Fibroblast of lung (primary cell): ENCODE measurements at regions not wholly inside any gene's neighbourhood (a gene's known extent, or its start where the extent isn't known, plus 50 kb on each side); places are given as distances from the start of the nearest gene placed in this dataset.

Experiments
- DNase-seq, 2 donors: peaks; one replicate each; pipeline versions ENCODE4 v3.0.0 to v3.0.0-alpha.2; 2010; ENCODE audit warnings: low read depth in 2 of 2
- H2AFZ ChIP-seq: 2 replicates; pipeline ENCODE4 v1.5.1; 2012; ENCODE audit warnings: low read length, control low read depth, inconsistent platforms
- H3K27ac ChIP-seq: 2 replicates; pipeline ENCODE4 v1.5.1; 2011; ENCODE audit warnings: low read length, control low read depth; ENCODE audit not compliant: insufficient read depth
- H3K27me3 ChIP-seq: 2 replicates; pipeline ENCODE4 v1.5.1; 2011; ENCODE audit warnings: mild to moderate bottlenecking, low read length; ENCODE audit not compliant: control insufficient read depth, insufficient read depth
- H3K36me3 ChIP-seq: 2 replicates; pipeline ENCODE4 v1.5.1; 2011; ENCODE audit warnings: low read length; ENCODE audit not compliant: control insufficient read depth, insufficient read depth
- H3K4me1 ChIP-seq: 2 replicates; pipeline ENCODE4 v1.5.1; 2011; ENCODE audit warnings: low read length; ENCODE audit not compliant: control insufficient read depth, insufficient read depth; ENCODE audit errors: extremely low read depth
- H3K4me2 ChIP-seq: 2 replicates; pipeline ENCODE4 v1.5.1; 2011; ENCODE audit warnings: low read length, control low read depth; ENCODE audit not compliant: insufficient read depth; ENCODE audit errors: extremely low read depth
- H3K4me3 ChIP-seq, 4 experiments: fragments of 200-600 bp in 1 of 4; sonication (generic) in 1 of 4; replicated peaks in 1 of 4; 2 replicates each; pipeline ENCODE4 v1.5.1; 2011 to 2016; ENCODE audit warnings: low read length in 4 of 4, low read depth in 3 of 4, mild to moderate bottlenecking in 3 of 4, control low read depth in 2 of 4, inconsistent platforms in 1 of 4, mixed read lengths in 1 of 4; ENCODE audit not compliant: insufficient read depth in 1 of 4; ENCODE audit errors: control extremely low read depth in 1 of 4
- H3K79me2 ChIP-seq: 2 replicates; pipeline ENCODE4 v1.5.1; 2012; ENCODE audit warnings: mild to moderate bottlenecking, low read length, inconsistent platforms; ENCODE audit not compliant: control insufficient read depth, insufficient read depth
- H3K9ac ChIP-seq: 2 replicates; pipeline ENCODE4 v1.5.1; 2011; ENCODE audit warnings: mild to moderate bottlenecking, low read length, control low read depth; ENCODE audit not compliant: insufficient read depth
- H3K9me3 ChIP-seq: 2 replicates; pipeline ENCODE4 v1.5.1; 2012; ENCODE audit warnings: low read depth, low read length; ENCODE audit not compliant: control insufficient read depth, insufficient read depth
- H4K20me1 ChIP-seq: 2 replicates; pipeline ENCODE4 v1.5.1; 2011; ENCODE audit warnings: low read length; ENCODE audit not compliant: control insufficient read depth, insufficient read depth; ENCODE audit errors: extremely low read depth
- EZH2 ChIP-seq: IDR thresholded peaks from 2 replicates; pipeline ENCODE4 v1.5.1; 2012; ENCODE audit warnings: low read length, control low read depth, mild to moderate bottlenecking; ENCODE audit errors: missing control alignments
- TF ChIP-seq, protein P1 (sequence below), 2 donors: IDR thresholded peaks in 1 of 2; conservative IDR thresholded peaks in 1 of 2; 1 replicate in 1 of 2; 2 replicates in 1 of 2; pipeline ENCODE4 v1.5.1; 2011 to 2012; ENCODE audit warnings: low read length in 2 of 2, control low read depth in 1 of 2, inconsistent platforms in 1 of 2, low read depth in 1 of 2, mild to moderate bottlenecking in 1 of 2

DNA sequence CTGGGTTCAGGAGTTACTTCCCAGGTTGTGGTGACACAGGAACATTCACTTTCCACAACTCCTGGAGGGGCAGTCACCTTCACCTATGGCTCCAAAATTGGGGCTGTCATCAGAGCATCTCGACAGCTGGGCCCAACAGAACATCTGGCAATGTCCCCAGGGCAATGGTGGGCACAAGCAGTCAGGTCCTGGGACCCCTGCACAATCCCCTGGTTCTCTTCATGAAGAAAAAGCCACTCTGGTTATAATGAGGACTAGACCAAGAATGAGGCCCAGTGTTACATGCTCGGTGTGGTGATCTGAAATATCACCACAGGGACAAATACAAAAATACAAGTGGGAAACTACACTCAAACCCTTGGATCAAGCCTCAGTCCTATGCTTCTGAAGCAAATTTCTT lies 89.0 kb upstream of the VPREB1 start:
- no peak overlapping the region for H3K9ac ChIP-seq
- TF ChIP-seq, protein P1, sequence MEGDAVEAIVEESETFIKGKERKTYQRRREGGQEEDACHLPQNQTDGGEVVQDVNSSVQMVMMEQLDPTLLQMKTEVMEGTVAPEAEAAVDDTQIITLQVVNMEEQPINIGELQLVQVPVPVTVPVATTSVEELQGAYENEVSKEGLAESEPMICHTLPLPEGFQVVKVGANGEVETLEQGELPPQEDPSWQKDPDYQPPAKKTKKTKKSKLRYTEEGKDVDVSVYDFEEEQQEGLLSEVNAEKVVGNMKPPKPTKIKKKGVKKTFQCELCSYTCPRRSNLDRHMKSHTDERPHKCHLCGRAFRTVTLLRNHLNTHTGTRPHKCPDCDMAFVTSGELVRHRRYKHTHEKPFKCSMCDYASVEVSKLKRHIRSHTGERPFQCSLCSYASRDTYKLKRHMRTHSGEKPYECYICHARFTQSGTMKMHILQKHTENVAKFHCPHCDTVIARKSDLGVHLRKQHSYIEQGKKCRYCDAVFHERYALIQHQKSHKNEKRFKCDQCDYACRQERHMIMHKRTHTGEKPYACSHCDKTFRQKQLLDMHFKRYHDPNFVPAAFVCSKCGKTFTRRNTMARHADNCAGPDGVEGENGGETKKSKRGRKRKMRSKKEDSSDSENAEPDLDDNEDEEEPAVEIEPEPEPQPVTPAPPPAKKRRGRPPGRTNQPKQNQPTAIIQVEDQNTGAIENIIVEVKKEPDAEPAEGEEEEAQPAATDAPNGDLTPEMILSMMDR (conservative IDR thresholded peaks at IDR 0.05 in 1 of 2, IDR thresholded peaks at IDR 0.05 in 1 of 2; ENCODE audit: low read depth in 1 of 2, low read length in 2 of 2), result no peak
- TF ChIP-seq EZH2, result no peak
- no peaks in the 10 kb centered on the region for H3K4me1 ChIP-seq
- no peaks in the 10 kb centered on the region for H4K20me1 ChIP-seq
- H3K9me3 ChIP-seq, result no peaks in the 10 kb centered on the region
- DNase-seq, result no peak
- no peaks in the 10 kb centered on the region for H3K36me3 ChIP-seq
- no peaks in the 10 kb centered on the region for H3K27me3 ChIP-seq
- H2AFZ ChIP-seq, result no peak overlapping the region
- H3K79me2 ChIP-seq, result no peaks in the 10 kb centered on the region
- no peak overlapping the region for H3K4me3 ChIP-seq
- no peak overlapping the region for H3K4me2 ChIP-seq
- no peak overlapping the region for H3K27ac ChIP-seq

DNA sequence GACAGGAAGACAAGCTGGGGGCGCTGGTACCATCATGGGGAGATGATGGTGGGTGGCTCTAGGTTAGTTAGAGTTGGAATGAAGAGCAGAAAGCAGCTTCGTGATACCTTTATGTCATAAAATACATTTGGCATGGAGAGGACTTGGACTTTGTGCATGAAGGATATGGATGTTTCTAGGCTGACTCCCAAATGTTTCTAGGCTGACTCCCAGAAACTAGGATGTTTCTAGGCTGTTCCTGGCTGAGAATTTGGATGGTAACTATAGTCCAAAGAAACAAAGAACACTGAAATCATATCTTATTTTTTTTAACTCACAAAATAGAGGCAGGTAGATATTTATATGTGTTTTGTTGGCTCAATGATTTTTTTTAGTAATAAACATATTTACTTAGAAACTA lies 89.4 kb upstream of the VPREB1 start:
- Histone ChIP-seq H3K4me1 (no peaks in the 10 kb centered on the region), H3K9ac (no peak overlapping the region), H3K79me2 (no peaks in the 10 kb centered on the region), H3K4me3 (no peak overlapping the region), H2AFZ (no peak overlapping the region), H3K4me2 (no peak overlapping the region), H4K20me1 (no peaks in the 10 kb centered on the region), H3K27ac (no peak overlapping the region), H3K27me3 (no peaks in the 10 kb centered on the region), H3K9me3 (no peaks in the 10 kb centered on the region), H3K36me3 (no peaks in the 10 kb centered on the region)
- no peak for DNase-seq
- TF ChIP-seq, protein P1 (conservative IDR thresholded peaks at IDR 0.05 in 1 of 2, IDR thresholded peaks at IDR 0.05 in 1 of 2; ENCODE audit: low read depth in 1 of 2, low read length in 2 of 2), result no peak
- TF ChIP-seq EZH2, result no peak

DNA sequence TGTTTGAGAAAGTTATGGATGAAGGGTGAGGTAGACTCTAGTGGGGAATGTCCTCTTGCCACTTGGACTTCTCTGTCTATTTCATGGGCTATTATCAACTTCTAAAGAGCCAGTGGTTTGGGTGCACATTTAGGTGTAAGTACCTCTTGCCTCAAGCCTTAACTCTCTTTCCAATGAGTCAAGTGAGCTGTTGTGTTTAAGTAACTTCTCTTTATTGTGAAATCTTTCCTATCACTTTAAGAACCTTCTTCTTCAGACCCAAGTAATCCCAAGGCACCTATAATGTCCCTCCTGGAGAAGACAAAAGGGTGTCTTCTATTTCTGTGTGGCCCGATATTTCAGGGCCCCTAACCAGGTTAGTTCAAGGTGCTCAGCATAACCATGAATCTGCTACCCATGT lies 90.5 kb upstream of the VPREB1 start:
- no peaks in the 10 kb centered on the region for H4K20me1 ChIP-seq
- TF ChIP-seq, protein P1 (conservative IDR thresholded peaks at IDR 0.05 in 1 of 2, IDR thresholded peaks at IDR 0.05 in 1 of 2; ENCODE audit: low read depth in 1 of 2, low read length in 2 of 2), result no peak
- TF ChIP-seq EZH2, result no peak
- no peaks in the 10 kb centered on the region for H3K27me3 ChIP-seq
- no peak overlapping the region for H3K4me3 ChIP-seq
- no peaks in the 10 kb centered on the region for H3K79me2 ChIP-seq
- no peak overlapping the region for H3K9ac ChIP-seq
- H2AFZ ChIP-seq, result no peak overlapping the region
- no peak overlapping the region for H3K4me2 ChIP-seq
- no peaks in the 10 kb centered on the region for H3K36me3 ChIP-seq
- no peak overlapping the region for H3K27ac ChIP-seq
- DNase-seq, result no peak
- H3K4me1 ChIP-seq, result no peaks in the 10 kb centered on the region
- no peaks in the 10 kb centered on the region for H3K9me3 ChIP-seq
